ENCODE measurements at regions not wholly inside any gene's neighbourhood (a gene's known extent, or its start where the extent isn't known, plus 50 kb on each side); places are given as distances from the start of the nearest gene placed in this dataset.

GRCh38 chr18:33817096-33817495 is 239.1 kb downstream of the ASXL3 start:
- TF ChIP-seq CTCF (IDR thresholded peaks at IDR 0.05; ENCODE audit: low read depth, low read length) (no peak), EZH2phosphoT487 (IDR thresholded peaks at IDR 0.05; ENCODE audit: low read depth) (no peak)

Measured in OCI-LY3 (cell line).